Breast epithelium (tissue), 4 donors: ENCODE measurements at regions not wholly inside any gene's neighbourhood (a gene's known extent, or its start where the extent isn't known, plus 50 kb on each side); places are given as distances from the start of the nearest gene placed in this dataset.

Source experiments
- DNase-seq, 2 donors: peaks; one replicate each; pipeline ENCODE4 v3.0.0-alpha.2; 2019; ENCODE audit warnings: low spot score in 2 of 2
- H3K27ac ChIP-seq, 2 donors: fragments of 200-600 bp; sonication (generic) in 1 of 2; one replicate each; pipeline ENCODE4 v1.5.1; 2016 to 2019; ENCODE audit warnings: mild to moderate bottlenecking in 1 of 2
- H3K27me3 ChIP-seq, 2 donors: fragments of 200-600 bp; sonication (generic) in 1 of 2; one replicate each; pipeline versions ENCODE4 v1.5.1 to v1.6.0; 2017 to 2019; ENCODE audit warnings: control low read depth in 1 of 2, mild to moderate bottlenecking in 1 of 2
- H3K36me3 ChIP-seq: fragments of 200-600 bp; one replicate; pipeline ENCODE4 v1.5.1; 2019
- H3K4me1 ChIP-seq, 2 donors: fragments of 200-600 bp; sonication (generic); one replicate each; pipeline ENCODE4 v1.5.1; 2016 to 2019; ENCODE audit warnings: control low read depth in 1 of 2
- H3K4me3 ChIP-seq, 3 donors: fragments of 200-600 bp; sonication (generic); 1 replicate in 2 of 3; 2 replicates in 1 of 3; pipeline ENCODE4 v1.5.1; 2016 to 2019; ENCODE audit warnings: mild to moderate bottlenecking in 3 of 3, moderate library complexity in 2 of 3
- H3K9me3 ChIP-seq, 2 donors: fragments of 200-600 bp; sonication (generic) in 1 of 2; one replicate each; pipeline ENCODE4 v1.5.1; 2016 to 2019; ENCODE audit warnings: control low read depth in 1 of 2
- POLR2A ChIP-seq: fragments of 450-650 bp; IDR thresholded peaks from one replicate; pipeline ENCODE4 v1.6.1; 2016; ENCODE audit warnings: antibody characterized with exemption, mild to moderate bottlenecking, moderate library complexity
- POLR2AphosphoS5 ChIP-seq, 3 donors: sonication (generic); formaldehyde crosslinking; IDR thresholded peaks; one replicate each; pipeline ENCODE4 v1.6.1; 2017; ENCODE audit warnings: antibody characterized with exemption in 3 of 3
- intact Hi-C: fragments of 100-400 bp; cut with DNase I; formaldehyde crosslinking; loops from one replicate; pipeline ENCODE4 v1.15.1; 2023; ENCODE audit warnings: low total_unique reads
- TF ChIP-seq, protein P1 (sequence below), 3 donors: fragments of 450-650 bp; IDR thresholded peaks; one replicate each; pipeline ENCODE4 v1.5.1; 2016 to 2017; ENCODE audit warnings: antibody characterized with exemption in 3 of 3, mild to moderate bottlenecking in 3 of 3, moderate library complexity in 3 of 3

DNA sequence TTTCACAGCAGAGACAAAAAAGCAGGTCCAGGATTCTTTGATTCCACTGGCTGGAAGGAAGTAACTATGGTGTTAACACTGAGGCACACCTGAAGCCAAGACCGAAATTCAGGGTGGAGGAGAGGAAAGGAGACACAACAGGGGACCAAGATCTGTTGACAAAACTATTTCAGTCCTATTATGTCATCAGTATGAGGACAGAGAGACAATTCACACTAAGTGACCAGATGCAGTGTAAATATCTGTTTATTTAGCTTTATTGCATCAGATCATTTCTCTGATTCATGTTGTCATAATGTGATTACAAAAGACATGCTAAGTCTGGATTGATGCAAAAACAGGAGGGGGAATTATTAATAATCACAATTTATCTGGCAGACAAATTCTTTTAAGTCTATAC is 118.8 kb downstream of the SIPA1L2 start:
- no peaks in the 10 kb centered on the region for H3K9me3 ChIP-seq
- TF ChIP-seq, protein P1, sequence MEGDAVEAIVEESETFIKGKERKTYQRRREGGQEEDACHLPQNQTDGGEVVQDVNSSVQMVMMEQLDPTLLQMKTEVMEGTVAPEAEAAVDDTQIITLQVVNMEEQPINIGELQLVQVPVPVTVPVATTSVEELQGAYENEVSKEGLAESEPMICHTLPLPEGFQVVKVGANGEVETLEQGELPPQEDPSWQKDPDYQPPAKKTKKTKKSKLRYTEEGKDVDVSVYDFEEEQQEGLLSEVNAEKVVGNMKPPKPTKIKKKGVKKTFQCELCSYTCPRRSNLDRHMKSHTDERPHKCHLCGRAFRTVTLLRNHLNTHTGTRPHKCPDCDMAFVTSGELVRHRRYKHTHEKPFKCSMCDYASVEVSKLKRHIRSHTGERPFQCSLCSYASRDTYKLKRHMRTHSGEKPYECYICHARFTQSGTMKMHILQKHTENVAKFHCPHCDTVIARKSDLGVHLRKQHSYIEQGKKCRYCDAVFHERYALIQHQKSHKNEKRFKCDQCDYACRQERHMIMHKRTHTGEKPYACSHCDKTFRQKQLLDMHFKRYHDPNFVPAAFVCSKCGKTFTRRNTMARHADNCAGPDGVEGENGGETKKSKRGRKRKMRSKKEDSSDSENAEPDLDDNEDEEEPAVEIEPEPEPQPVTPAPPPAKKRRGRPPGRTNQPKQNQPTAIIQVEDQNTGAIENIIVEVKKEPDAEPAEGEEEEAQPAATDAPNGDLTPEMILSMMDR (IDR thresholded peaks at IDR 0.05) = no peak
- TF ChIP-seq POLR2A (no peak), POLR2AphosphoS5 (IDR thresholded peaks at IDR 0.05) (no peak)
- intact Hi-C loops = no loop called here
- H3K36me3 ChIP-seq = no peaks in the 10 kb centered on the region
- H3K4me1 ChIP-seq = no peaks in the 10 kb centered on the region
- DNase-seq = no peak
- no peaks in the 10 kb centered on the region for H3K27me3 ChIP-seq
- H3K4me3 ChIP-seq = no peak overlapping the region
- H3K27ac ChIP-seq = no peak overlapping the region

DNA sequence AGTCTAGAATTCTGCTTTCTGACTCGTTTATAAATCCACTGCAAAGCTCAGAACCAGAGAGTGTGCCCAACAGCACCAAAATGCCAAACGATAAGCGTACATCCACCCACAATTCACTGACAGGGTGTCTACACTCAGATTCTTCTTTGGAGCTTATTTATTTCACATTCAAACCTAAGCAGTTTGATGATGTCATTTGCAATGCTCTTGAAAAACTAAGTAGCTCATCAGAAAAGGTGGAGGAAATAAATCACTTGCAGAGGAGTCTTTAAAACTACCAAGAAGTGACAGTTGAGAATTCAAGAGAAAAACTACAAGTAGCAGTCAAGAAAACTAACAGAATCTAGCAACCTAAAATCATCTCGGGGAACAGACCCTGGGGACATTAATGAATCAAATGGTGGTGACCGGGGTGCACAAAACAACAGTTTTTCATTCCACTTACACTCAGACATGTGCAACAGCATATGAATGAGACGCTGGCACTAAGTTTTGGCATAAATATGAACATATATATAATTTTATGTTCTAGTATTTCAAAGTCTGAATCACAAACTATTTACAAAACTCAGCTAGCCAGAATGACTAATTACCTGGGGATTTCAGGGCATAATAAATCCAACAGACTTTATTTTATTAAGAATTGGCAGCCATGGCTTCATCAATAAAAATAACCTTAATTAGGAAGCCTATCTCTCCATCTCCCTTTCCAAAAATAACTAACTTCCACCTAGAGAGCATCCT is 119.4 kb downstream of the SIPA1L2 start:
- no peak for TF ChIP-seq POLR2A

DNA sequence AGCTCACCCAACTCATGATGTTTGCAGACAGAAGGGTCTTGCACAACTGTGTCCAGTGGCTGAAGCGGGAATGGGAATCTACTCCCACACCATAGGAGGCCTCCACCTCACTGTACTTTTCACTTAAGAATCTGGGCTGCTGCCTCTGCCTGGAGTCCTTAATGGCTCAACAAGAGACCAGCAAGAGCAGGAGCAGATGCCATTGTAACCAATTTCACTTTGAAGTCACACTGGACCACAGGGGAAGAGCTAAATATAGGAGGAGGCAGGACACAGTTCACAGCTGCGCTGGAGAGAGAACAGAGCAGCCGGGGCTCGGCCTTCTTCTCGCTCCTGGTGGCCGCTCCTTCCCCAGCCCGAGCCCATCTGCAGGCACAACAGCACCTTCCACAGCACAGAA is 120.4 kb downstream of the SIPA1L2 start:
- intact Hi-C loops = no loop called here
- no peak overlapping the region for H3K27ac ChIP-seq
- TF ChIP-seq POLR2A = no peak
- no peak for TF ChIP-seq POLR2AphosphoS5 (IDR thresholded peaks at IDR 0.05)
- TF ChIP-seq, protein P1 (IDR thresholded peaks at IDR 0.05) = no peak

More for the DNA sequence above, 119.4 kb downstream of the SIPA1L2 start:
- no peaks in the 10 kb centered on the region for H3K27me3 ChIP-seq
- no peaks in the 10 kb centered on the region for H3K4me1 ChIP-seq
- H3K9me3 ChIP-seq = no peaks in the 10 kb centered on the region
- H3K4me3 ChIP-seq = no peak overlapping the region
- intact Hi-C loops = no loop called here
- no peaks in the 10 kb centered on the region for H3K36me3 ChIP-seq
- DNase-seq = no peak
- no peak overlapping the region for H3K27ac ChIP-seq

DNA sequence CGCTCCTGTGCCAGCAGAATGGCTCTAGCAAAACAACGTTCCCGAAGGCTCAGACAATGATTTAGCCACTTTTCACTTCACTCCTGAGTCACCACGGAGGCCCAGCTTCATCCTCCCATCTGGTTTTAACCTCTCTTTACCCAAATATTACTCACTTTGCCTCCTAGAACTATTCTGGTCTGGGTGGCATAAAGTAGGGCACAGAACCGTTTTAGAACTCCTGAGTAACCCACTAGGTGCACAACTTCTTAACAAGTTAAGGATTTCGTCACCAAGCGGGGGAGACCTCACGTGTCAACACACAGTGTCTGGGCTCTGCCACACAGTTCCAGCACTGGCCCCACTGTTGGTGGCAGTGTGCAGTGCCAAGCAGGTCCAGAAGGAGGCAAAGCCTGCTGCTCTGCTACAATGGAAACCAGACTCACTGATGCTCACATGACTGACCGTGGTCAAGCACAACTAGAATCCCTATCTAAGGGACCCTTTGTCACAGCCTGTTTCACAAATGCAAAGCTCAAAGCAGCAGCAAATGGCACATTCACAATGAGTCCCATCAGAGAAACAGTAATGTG is 121.7 kb downstream of the SIPA1L2 start:
- intact Hi-C loops = no loop called here
- Histone ChIP-seq H3K9me3 (no peaks in the 10 kb centered on the region), H3K27me3 (no peaks in the 10 kb centered on the region), H3K36me3 (no peaks in the 10 kb centered on the region), H3K27ac (no peak overlapping the region), H3K4me3 (no peak overlapping the region), H3K4me1 (no peaks in the 10 kb centered on the region)
- no peak for DNase-seq
- no peak for TF ChIP-seq POLR2A
- TF ChIP-seq, protein P1 (IDR thresholded peaks at IDR 0.05) = no peak
- no peak for TF ChIP-seq POLR2AphosphoS5 (IDR thresholded peaks at IDR 0.05)

More for the DNA sequence above, 120.4 kb downstream of the SIPA1L2 start:
- H3K27me3 ChIP-seq = no peaks in the 10 kb centered on the region
- H3K4me3 ChIP-seq = no peak overlapping the region
- no peaks in the 10 kb centered on the region for H3K36me3 ChIP-seq
- H3K4me1 ChIP-seq = no peaks in the 10 kb centered on the region
- DNase-seq = no peak
- no peaks in the 10 kb centered on the region for H3K9me3 ChIP-seq

DNA sequence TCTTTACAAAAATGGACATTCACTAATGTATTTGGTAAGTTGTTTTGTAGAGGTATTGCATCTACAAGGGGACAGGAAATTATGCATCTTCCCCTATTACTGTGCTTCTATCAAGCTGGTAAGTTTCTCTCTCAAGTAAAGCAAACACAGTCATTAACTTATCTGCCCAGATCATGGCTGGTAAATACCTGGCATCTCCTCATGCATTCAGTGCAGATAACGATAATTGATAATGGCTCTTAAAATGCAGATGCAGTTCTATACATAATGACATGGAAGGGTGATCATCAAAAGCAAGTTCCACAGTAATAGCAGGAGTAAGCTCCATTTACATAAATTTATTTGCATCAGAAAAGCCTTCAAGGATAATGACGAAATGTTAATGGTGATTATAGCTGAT is 122.4 kb downstream of the SIPA1L2 start:
- DNase-seq = no peak
- H3K27ac ChIP-seq = no peak overlapping the region
- H3K36me3 ChIP-seq = no peaks in the 10 kb centered on the region
- no peaks in the 10 kb centered on the region for H3K27me3 ChIP-seq
- no peaks in the 10 kb centered on the region for H3K9me3 ChIP-seq
- intact Hi-C loops = no loop called here
- TF ChIP-seq, protein P1 (IDR thresholded peaks at IDR 0.05) = no peak
- TF ChIP-seq POLR2A = no peak
- TF ChIP-seq POLR2AphosphoS5 (IDR thresholded peaks at IDR 0.05) = no peak
- no peaks in the 10 kb centered on the region for H3K4me1 ChIP-seq
- no peak overlapping the region for H3K4me3 ChIP-seq
